H1 (cell line): ENCODE measurements at regions not wholly inside any gene's neighbourhood (a gene's known extent, or its start where the extent isn't known, plus 50 kb on each side); places are given as distances from the start of the nearest gene placed in this dataset.

Experiments
- CTCF ChIA-PET: fragments of 300-600 bp; sonication (Branson Sonifier 250); formaldehyde crosslinking; loops from one replicate; lab custom pipeline; 2021; ENCODE audit not compliant: partially characterized antibody; lab: Charles Lee
- POLR2A ChIA-PET: fragments of 300-600 bp; sonication (Branson Sonifier 250); formaldehyde crosslinking; loops from one replicate; lab custom pipeline; 2021; ENCODE audit warnings: inconsistent platforms; ENCODE audit not compliant: partially characterized antibody; lab: Charles Lee
- DNase-seq, 2 experiments: peaks; one replicate each; pipeline versions ENCODE4 v3.0.0 to v3.0.0-alpha.2; 2010 to 2022; ENCODE audit warnings: low spot score in 2 of 2, low read depth in 1 of 2, mixed read lengths in 1 of 2
- FAIRE-seq: peaks from 2 replicates; lab custom pipeline; 2011; peaks lifted over from hg19 to GRCh38; lab: Jason Lieb, UNC
- H2AFZ ChIP-seq: 2 replicates; pipeline ENCODE4 v1.8.1; 2012; ENCODE audit warnings: low read length, inconsistent platforms
- H2AK5ac ChIP-seq: 2 replicates; pipeline ENCODE4 v1.6.1; 2013; ENCODE audit warnings: low read depth, low read length
- H2BK120ac ChIP-seq: replicated peaks from 2 replicates; pipeline ENCODE3; 2013; ENCODE audit warnings: low read depth, low read length, inconsistent platforms
- H2BK12ac ChIP-seq: 2 replicates; pipeline ENCODE4 v1.6.1; 2013; ENCODE audit warnings: low read depth, low read length
- H2BK15ac ChIP-seq: 2 replicates; pipeline ENCODE4 v1.6.1; 2013; ENCODE audit warnings: low read length
- H2BK20ac ChIP-seq: 2 replicates; pipeline ENCODE4 v1.6.1; 2013; ENCODE audit warnings: low read length
- H2BK5ac ChIP-seq: 2 replicates; pipeline ENCODE4 v1.6.1; 2013; ENCODE audit warnings: low read depth, low read length
- H3K14ac ChIP-seq: 2 replicates; pipeline ENCODE4 v1.6.1; 2013; ENCODE audit warnings: inconsistent platforms; ENCODE audit not compliant: insufficient read length
- H3K18ac ChIP-seq: 2 replicates; pipeline ENCODE4 v1.6.1; 2013; ENCODE audit warnings: low read length; ENCODE audit errors: extremely low read depth
- H3K23ac ChIP-seq: 2 replicates; pipeline ENCODE4 v1.6.1; 2013; ENCODE audit warnings: inconsistent platforms; ENCODE audit not compliant: insufficient read length
- H3K23me2 ChIP-seq: 2 replicates; pipeline ENCODE4 v1.6.1; 2013; ENCODE audit warnings: low read depth, low read length
- H3K27ac ChIP-seq: 2 replicates; pipeline ENCODE4 v1.6.1; 2011; ENCODE audit warnings: low read depth, low read length, inconsistent platforms
- H3K27me3 ChIP-seq, 4 experiments: replicated peaks in 1 of 4; 1 replicate in 1 of 4; 2 replicates in 3 of 4; pipeline versions ENCODE4 v1.6.1 to v1.8.1; 2011 to 2013; ENCODE audit warnings: low read length in 3 of 4, mild to moderate bottlenecking in 3 of 4, inconsistent platforms in 2 of 4, mixed read lengths in 2 of 4, moderate library complexity in 1 of 4; ENCODE audit not compliant: control insufficient read depth in 3 of 4, insufficient read depth in 3 of 4; ENCODE audit errors: extremely low read depth in 1 of 4
- H3K36me3 ChIP-seq, 4 experiments: 2 replicates each; pipeline versions ENCODE4 v1.6.1 to v1.8.1; 2011 to 2013; ENCODE audit warnings: mild to moderate bottlenecking in 4 of 4, low read length in 3 of 4, moderate library complexity in 2 of 4, control low read depth in 1 of 4, inconsistent platforms in 1 of 4; ENCODE audit not compliant: insufficient read depth in 4 of 4, control insufficient read depth in 2 of 4
- H3K4ac ChIP-seq: replicated peaks from 2 replicates; pipeline ENCODE3; 2013; ENCODE audit warnings: low read length, low read depth, mixed read lengths, inconsistent platforms; ENCODE audit not compliant: insufficient read length
- H3K4me1 ChIP-seq, 4 experiments: replicated peaks in 1 of 4; 1 replicate in 1 of 4; 2 replicates in 3 of 4; pipeline versions ENCODE4 v1.6.1 to v1.8.1; 2011 to 2013; ENCODE audit warnings: low read length in 3 of 4, inconsistent platforms in 2 of 4, mixed read lengths in 1 of 4; ENCODE audit not compliant: insufficient read depth in 4 of 4, control insufficient read depth in 3 of 4
- H3K4me2 ChIP-seq, 2 experiments: 2 replicates each; pipeline versions ENCODE4 v1.6.1 to v1.8.1; 2011 to 2013; ENCODE audit warnings: low read depth in 2 of 2, low read length in 2 of 2, control low read depth in 1 of 2, inconsistent platforms in 1 of 2, mild to moderate bottlenecking in 1 of 2; ENCODE audit not compliant: insufficient read depth in 1 of 2
- H3K4me3 ChIP-seq, 4 experiments: fragments of 200-600, 300-600 bp in 1 of 4; sonication (generic), shearing (Covaris generic), sonication (Bioruptor Twin) in 1 of 4; 2 replicates each; pipeline versions ENCODE4 v1.5.1 to v1.8.1; 2011 to 2016; ENCODE audit warnings: low read length in 4 of 4, low read depth in 3 of 4, control low read depth in 2 of 4, inconsistent platforms in 2 of 4, mild to moderate bottlenecking in 2 of 4, mixed read lengths in 1 of 4, moderate library complexity in 1 of 4; ENCODE audit not compliant: insufficient read depth in 2 of 4; ENCODE audit errors: extremely low read depth in 1 of 4
- H3K56ac ChIP-seq: replicated peaks from 2 replicates; pipeline ENCODE3; 2013; ENCODE audit warnings: low read depth, mild to moderate bottlenecking, mixed read lengths, low read length, inconsistent platforms; ENCODE audit not compliant: insufficient read length
- H3K79me1 ChIP-seq: 2 replicates; pipeline ENCODE4 v1.6.1; 2013; ENCODE audit warnings: low read depth, low read length, control low read depth
- H3K79me2 ChIP-seq, 2 experiments: 2 replicates each; pipeline versions ENCODE4 v1.6.1 to v1.8.1; 2012 to 2013; ENCODE audit warnings: low read length in 2 of 2, mild to moderate bottlenecking in 2 of 2, inconsistent platforms in 1 of 2; ENCODE audit not compliant: insufficient read depth in 2 of 2, control insufficient read depth in 1 of 2
- H3K9ac ChIP-seq, 4 experiments: replicated peaks in 1 of 4; 1 replicate in 1 of 4; 2 replicates in 3 of 4; pipeline versions ENCODE4 v1.6.1 to v1.8.1; 2011 to 2013; ENCODE audit warnings: low read depth in 3 of 4, low read length in 3 of 4, control low read depth in 2 of 4, mild to moderate bottlenecking in 2 of 4, moderate library complexity in 2 of 4, inconsistent platforms in 1 of 4; ENCODE audit errors: extremely low read depth in 1 of 4
- H3K9me3 ChIP-seq, 2 experiments: 2 replicates each; pipeline versions ENCODE4 v1.6.1 to v1.8.1; 2012 to 2013; ENCODE audit warnings: mild to moderate bottlenecking in 2 of 2, moderate library complexity in 2 of 2, control low read depth in 1 of 2, inconsistent platforms in 1 of 2, low read depth in 1 of 2, low read length in 1 of 2, mixed read lengths in 1 of 2; ENCODE audit not compliant: insufficient read depth in 2 of 2
- H4K20me1 ChIP-seq, 2 experiments: replicated peaks in 1 of 2; 2 replicates each; pipeline versions ENCODE3 to v1.8.1; 2011 to 2013; ENCODE audit warnings: inconsistent platforms in 2 of 2, low read length in 2 of 2, mild to moderate bottlenecking in 1 of 2; ENCODE audit not compliant: insufficient read depth in 2 of 2, control insufficient read depth in 1 of 2
- H4K5ac ChIP-seq: 2 replicates; pipeline ENCODE4 v1.6.1; 2013; ENCODE audit warnings: low read length, low read depth, mixed read lengths, inconsistent platforms; ENCODE audit not compliant: insufficient read length
- H4K8ac ChIP-seq: 2 replicates; pipeline ENCODE4 v1.8.0; 2013; ENCODE audit warnings: mild to moderate bottlenecking, moderate library complexity, low read length, inconsistent platforms; ENCODE audit not compliant: insufficient read depth; ENCODE audit errors: extremely low read depth
- H4K91ac ChIP-seq: replicated peaks from 2 replicates; pipeline ENCODE3; 2013; ENCODE audit warnings: low read length, mixed read lengths, inconsistent platforms; ENCODE audit not compliant: insufficient read length
- CBX5 ChIP-seq: fragments of 300-800, 300-1000 bp; sonication (generic); IDR thresholded peaks from 2 replicates; pipeline ENCODE4 v1.7.1; 2016; ENCODE audit warnings: antibody characterized with exemption, low read length, low read depth
- CTBP2 ChIP-seq: IDR thresholded peaks from 2 replicates; pipeline ENCODE4 v1.7.0; 2011; ENCODE audit warnings: borderline replicate concordance, mild to moderate bottlenecking, moderate library complexity, mixed read lengths, low read length; ENCODE audit not compliant: insufficient read depth, insufficient read length
- EZH2 ChIP-seq: fragments of 200-600 bp; sonication (generic); IDR thresholded peaks from 2 replicates; pipeline ENCODE4 v1.7.1; 2012; ENCODE audit warnings: low read depth, mild to moderate bottlenecking, moderate library complexity, low read length, inconsistent platforms; ENCODE audit not compliant: severe bottlenecking
- HDAC2 ChIP-seq, 2 experiments: fragments of 300-600 bp in 1 of 2; sonication (generic) in 1 of 2; IDR thresholded peaks; 2 replicates each; pipeline ENCODE4 v1.6.1; 2011 to 2012; ENCODE audit warnings: low read depth in 2 of 2, low read length in 2 of 2, mild to moderate bottlenecking in 2 of 2, moderate library complexity in 2 of 2, borderline replicate concordance in 1 of 2, inconsistent platforms in 1 of 2
- HDAC6 ChIP-seq: IDR thresholded peaks from one replicate; pipeline ENCODE4 v1.7.1; 2012; ENCODE audit warnings: low read depth, mild to moderate bottlenecking, inconsistent platforms, low read length, moderate library complexity
- KDM1A ChIP-seq: fragments of 200-600, 300-600 bp; sonication (generic); IDR thresholded peaks from 2 replicates; pipeline ENCODE4 v1.7.1; 2016; ENCODE audit warnings: mild to moderate bottlenecking, low read length, borderline replicate concordance
- NANOG ChIP-seq: IDR thresholded peaks from 2 replicates; pipeline ENCODE4 v1.6.1; 2011; ENCODE audit warnings: low read length, low read depth, mild to moderate bottlenecking, inconsistent platforms; ENCODE audit not compliant: insufficient read depth, poor library complexity, severe bottlenecking
- POLR2A ChIP-seq, 2 experiments: IDR thresholded peaks; 1 replicate in 1 of 2; 2 replicates in 1 of 2; pipeline ENCODE4 v1.6.1; 2011; ENCODE audit warnings: low read depth in 2 of 2, low read length in 2 of 2, mild to moderate bottlenecking in 2 of 2; ENCODE audit errors: control extremely low read depth in 1 of 2
- RAD21 ChIP-seq, 2 experiments: IDR thresholded peaks in 1 of 2; conservative IDR thresholded peaks in 1 of 2; 2 replicates each; pipeline ENCODE4 v1.6.1; 2011; ENCODE audit warnings: low read depth in 2 of 2, low read length in 2 of 2, improper control_type of control experiment in 1 of 2, inconsistent platforms in 1 of 2, mild to moderate bottlenecking in 1 of 2, moderate library complexity in 1 of 2
- SP1 ChIP-seq: IDR thresholded peaks from 2 replicates; pipeline ENCODE4 v1.6.1; 2011; ENCODE audit warnings: low read depth, low read length
- SP4 ChIP-seq: IDR thresholded peaks from 2 replicates; pipeline ENCODE4 v1.6.1; 2012; ENCODE audit warnings: low read length, inconsistent platforms
- WGBS, 2 experiments: shearing (Covaris generic) in 1 of 2; methylation state at CpG; one replicate each; pipeline versions ENCODE4 v1.1.6 to v1.1.7; 2013 to 2015; ENCODE audit warnings: low lambda C conversion rate in 2 of 2, mixed read lengths in 2 of 2, inconsistent platforms in 1 of 2, low coverage in 1 of 2, missing lambda C conversion rate in 1 of 2; ENCODE audit not compliant: insufficient replicate concordance in 2 of 2, insufficient coverage in 1 of 2, insufficient read length in 1 of 2; ENCODE audit errors: extremely low coverage in 1 of 2, missing lambda C conversion rate in 1 of 2; 5-methylcytosine and 5-hydroxymethylcytosine counted together
- TF ChIP-seq, protein P1 (sequence below): IDR thresholded peaks from 2 replicates; pipeline ENCODE4 v1.6.1; 2012; ENCODE audit warnings: inconsistent platforms
- TF ChIP-seq, protein P2 (sequence below): IDR thresholded peaks from 2 replicates; pipeline ENCODE4 v1.6.1; 2011; ENCODE audit warnings: low read depth, mild to moderate bottlenecking, low read length; ENCODE audit not compliant: insufficient read depth

DNA sequence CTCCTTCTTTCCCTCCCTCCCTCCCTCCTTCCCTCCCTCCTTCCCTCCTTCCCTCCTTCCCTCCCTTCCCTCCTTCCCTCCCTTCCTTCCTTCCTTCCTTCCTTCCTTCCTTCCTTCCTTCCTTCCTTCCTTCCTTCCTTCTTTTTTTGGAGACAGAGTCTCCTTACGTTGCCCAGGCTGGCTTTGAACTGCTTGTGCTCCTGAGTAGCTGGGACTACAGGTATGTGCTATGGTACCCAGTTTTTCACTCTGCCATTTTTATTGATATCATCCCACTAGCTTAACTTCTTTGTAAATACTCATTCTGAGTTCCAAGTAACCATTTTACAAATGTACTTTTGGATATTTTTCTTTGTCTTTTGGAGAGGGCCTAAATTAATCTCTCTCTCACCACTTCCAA is 336.8 kb upstream of the DDI1 start:
- ChIA-PET POLR2A (no interaction called here), CTCF (interaction anchor here (0.8 to 2.8 kb wide), 3 partner anchors 14 to 47 kb away, joined by 3 to 10 read pairs (median 3); no protein-coding TSS in a partner anchor)
- Histone ChIP-seq H3K36me3 (no peaks in the 10 kb centered on the region), H2BK12ac (no peak overlapping the region), H2BK15ac (no peak overlapping the region), H4K20me1 (no peaks in the 10 kb centered on the region), H3K4me3 (no peak overlapping the region), H3K14ac (no peak overlapping the region), H3K27ac (no peak overlapping the region), H3K4me2 (no peak overlapping the region), H2AFZ (no peak overlapping the region), H2BK20ac (no peak overlapping the region), H2BK120ac (no peak overlapping the region), H3K9ac (no peak overlapping the region), H3K4me1 (0 out of 7 replicates have a peak, but pooled peaks cover 0 to 2% (median 0%) of the 10 kb centered on the region in 4 experiments), H3K56ac (no peak overlapping the region), H3K27me3 (no peaks in the 10 kb centered on the region), H4K8ac (no peak overlapping the region), H3K23me2 (no peaks in the 10 kb centered on the region), H3K18ac (no peak overlapping the region), H3K4ac (no peak overlapping the region), H2BK5ac (no peak overlapping the region), H3K79me2 (no peaks in the 10 kb centered on the region), H3K23ac (no peak overlapping the region), H3K79me1 (no peaks in the 10 kb centered on the region), H4K5ac (no peak overlapping the region), H2AK5ac (no peak overlapping the region), H3K9me3 (no peaks in the 10 kb centered on the region), H4K91ac (no peak overlapping the region)
- DNase-seq (no peak), FAIRE-seq (no peak)
- 100% methylated on average over 1 of the region's 1 CpG; no CpG with 5 or more reads in 1 of the 2 experiments for WGBS, 2 experiments
- no peak for TF ChIP-seq KDM1A
- TF ChIP-seq HDAC6: no peak
- no peak for TF ChIP-seq POLR2A (IDR thresholded peaks at IDR 0.05; ENCODE audit: control extremely low read depth in 1 of 2, low read depth in 2 of 2, low read length in 2 of 2)
- no peak for TF ChIP-seq SP1
- TF ChIP-seq, protein P1, sequence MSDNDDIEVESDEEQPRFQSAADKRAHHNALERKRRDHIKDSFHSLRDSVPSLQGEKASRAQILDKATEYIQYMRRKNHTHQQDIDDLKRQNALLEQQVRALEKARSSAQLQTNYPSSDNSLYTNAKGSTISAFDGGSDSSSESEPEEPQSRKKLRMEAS: no peak
- no peak for TF ChIP-seq HDAC2 (IDR thresholded peaks at IDR 0.05; ENCODE audit: borderline replicate concordance in 1 of 2, low read depth in 2 of 2, low read length in 2 of 2)
- TF ChIP-seq NANOG: no peak
- TF ChIP-seq, protein P2, sequence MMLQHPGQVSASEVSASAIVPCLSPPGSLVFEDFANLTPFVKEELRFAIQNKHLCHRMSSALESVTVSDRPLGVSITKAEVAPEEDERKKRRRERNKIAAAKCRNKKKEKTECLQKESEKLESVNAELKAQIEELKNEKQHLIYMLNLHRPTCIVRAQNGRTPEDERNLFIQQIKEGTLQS: no peak
- TF ChIP-seq RAD21 (IDR thresholded peaks at IDR 0.05 in 1 of 2, conservative IDR thresholded peaks at IDR 0.05 in 1 of 2; ENCODE audit: low read depth in 2 of 2, low read length in 2 of 2): no peak
- TF ChIP-seq CBX5: no peak
- TF ChIP-seq CTBP2: no peak
- TF ChIP-seq SP4: no peak
- TF ChIP-seq EZH2: no peak
